A673 (cell line): ENCODE measurements at regions not wholly inside any gene's neighbourhood (a gene's known extent, or its start where the extent isn't known, plus 50 kb on each side); places are given as distances from the start of the nearest gene placed in this dataset.

Source experiments
- EZH2 ChIP-seq: fragments of 200-600 bp; sonication (generic); IDR thresholded peaks from 2 replicates; pipeline ENCODE4 v1.6.1; 2017; ENCODE audit warnings: borderline replicate concordance, low read depth, mild to moderate bottlenecking, mixed read lengths, antibody characterized with exemption, low read length; ENCODE audit not compliant: poor library complexity, severe bottlenecking
- TF ChIP-seq, protein P1 (sequence below): fragments of 300-800, 200-600 bp; sonication (generic); conservative IDR thresholded peaks from 2 replicates; pipeline ENCODE4 v1.5.1; 2017; ENCODE audit warnings: low read depth, mild to moderate bottlenecking, antibody characterized with exemption, low read length, moderate library complexity, mixed read lengths

DNA sequence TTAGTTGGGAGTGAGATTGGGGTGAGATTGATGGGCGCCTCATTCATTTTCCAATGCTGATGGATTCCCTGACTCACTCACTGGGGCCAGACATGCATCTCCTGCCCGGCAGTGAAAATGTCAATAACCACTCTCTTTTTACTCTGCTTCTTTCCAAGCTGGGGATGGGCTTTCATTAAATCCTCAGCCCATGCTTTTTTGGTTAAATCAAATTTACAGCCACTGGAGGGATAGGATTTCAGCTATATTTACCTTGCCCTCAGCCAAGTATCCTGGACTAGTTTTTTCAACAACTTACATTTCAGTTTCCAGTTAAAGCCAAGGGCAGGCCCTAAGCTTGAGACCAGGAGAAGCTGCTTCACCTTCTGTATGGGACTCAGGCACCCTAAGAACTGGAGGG lies 162.8 kb downstream of the TSN start:
- TF ChIP-seq, protein P1, sequence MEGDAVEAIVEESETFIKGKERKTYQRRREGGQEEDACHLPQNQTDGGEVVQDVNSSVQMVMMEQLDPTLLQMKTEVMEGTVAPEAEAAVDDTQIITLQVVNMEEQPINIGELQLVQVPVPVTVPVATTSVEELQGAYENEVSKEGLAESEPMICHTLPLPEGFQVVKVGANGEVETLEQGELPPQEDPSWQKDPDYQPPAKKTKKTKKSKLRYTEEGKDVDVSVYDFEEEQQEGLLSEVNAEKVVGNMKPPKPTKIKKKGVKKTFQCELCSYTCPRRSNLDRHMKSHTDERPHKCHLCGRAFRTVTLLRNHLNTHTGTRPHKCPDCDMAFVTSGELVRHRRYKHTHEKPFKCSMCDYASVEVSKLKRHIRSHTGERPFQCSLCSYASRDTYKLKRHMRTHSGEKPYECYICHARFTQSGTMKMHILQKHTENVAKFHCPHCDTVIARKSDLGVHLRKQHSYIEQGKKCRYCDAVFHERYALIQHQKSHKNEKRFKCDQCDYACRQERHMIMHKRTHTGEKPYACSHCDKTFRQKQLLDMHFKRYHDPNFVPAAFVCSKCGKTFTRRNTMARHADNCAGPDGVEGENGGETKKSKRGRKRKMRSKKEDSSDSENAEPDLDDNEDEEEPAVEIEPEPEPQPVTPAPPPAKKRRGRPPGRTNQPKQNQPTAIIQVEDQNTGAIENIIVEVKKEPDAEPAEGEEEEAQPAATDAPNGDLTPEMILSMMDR: no peak
- no peak for TF ChIP-seq EZH2
